ENCODE measurements at regions not wholly inside any gene's neighbourhood (a gene's known extent, or its start where the extent isn't known, plus 50 kb on each side); places are given as distances from the start of the nearest gene placed in this dataset.

DNA sequence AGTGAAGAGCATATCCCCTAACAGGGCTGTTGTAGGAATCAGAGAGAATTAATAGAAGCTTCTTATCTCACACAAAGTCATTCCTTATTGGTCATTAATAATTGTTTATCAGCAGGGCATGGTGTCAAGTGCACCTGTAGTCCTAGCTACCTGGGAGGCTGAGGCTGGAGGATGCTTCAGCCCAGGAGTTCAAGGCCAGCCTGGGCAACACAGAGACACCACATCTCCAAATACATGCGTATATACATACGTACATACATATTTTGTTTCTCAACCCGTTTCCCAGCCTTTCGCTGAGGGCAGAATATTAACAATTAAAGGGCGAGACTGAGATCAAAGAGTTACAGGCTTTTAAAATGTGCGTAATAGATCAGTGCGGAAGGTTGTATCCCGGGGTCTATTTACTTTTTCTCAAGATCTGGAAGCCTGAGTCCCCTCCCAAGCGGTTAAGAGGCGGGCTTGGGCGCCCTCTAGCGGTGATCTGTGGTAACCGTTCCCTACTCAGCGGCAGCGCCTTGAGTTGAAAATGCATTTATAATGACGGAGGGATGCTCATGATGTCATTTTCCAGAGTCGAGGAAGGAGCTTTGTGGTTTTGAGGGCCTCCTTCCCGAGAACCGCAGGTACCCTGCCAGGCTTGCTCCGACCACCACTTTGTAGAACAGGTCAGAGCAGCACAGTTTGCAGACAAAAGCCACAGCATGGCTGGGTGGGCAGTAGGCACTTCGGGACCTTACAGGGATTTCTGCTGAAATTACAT, 169.6 kb upstream of the GPR12 start:
- DNase-seq = peak; percentile 10 to 48 (median 41)
- no peaks in the 10 kb centered on the region for H3K9me3 ChIP-seq (replicated peaks in 1 of 2; ENCODE audit: control insufficient read depth in 1 of 2, insufficient read depth in 1 of 2, low read length in 2 of 2)
- H3K27me3 Mint-ChIP-seq (ENCODE audit: low read depth in 3 of 3) = peaks cover 2 to 13% (median 9%) of the 10 kb centered on the region in 3 donors
- intact Hi-C loops (cut with micrococcal nuclease) = no loop called here
- peak overlapping the region in 1 of 2 donors; percentile 11 for H3K4me3 Mint-ChIP-seq
- H3K27ac ChIP-seq (ENCODE audit: low read depth in 1 of 2, low read length in 2 of 2) = no peak overlapping the region
- no peak overlapping the region for H3K4me2 ChIP-seq (replicated peaks; ENCODE audit: extremely low read depth, low read length, poor library complexity, severe bottlenecking)
- H3K36me3 ChIP-seq (replicated peaks in 1 of 2; ENCODE audit: control insufficient read depth in 1 of 2, insufficient read depth in 2 of 2, low read length in 2 of 2) = no peaks in the 10 kb centered on the region
- no peaks in the 10 kb centered on the region for H3K4me1 ChIP-seq (ENCODE audit: control insufficient read depth in 1 of 2, insufficient read depth in 2 of 2, low read length in 2 of 2)
- TF ChIP-seq, protein P1, sequence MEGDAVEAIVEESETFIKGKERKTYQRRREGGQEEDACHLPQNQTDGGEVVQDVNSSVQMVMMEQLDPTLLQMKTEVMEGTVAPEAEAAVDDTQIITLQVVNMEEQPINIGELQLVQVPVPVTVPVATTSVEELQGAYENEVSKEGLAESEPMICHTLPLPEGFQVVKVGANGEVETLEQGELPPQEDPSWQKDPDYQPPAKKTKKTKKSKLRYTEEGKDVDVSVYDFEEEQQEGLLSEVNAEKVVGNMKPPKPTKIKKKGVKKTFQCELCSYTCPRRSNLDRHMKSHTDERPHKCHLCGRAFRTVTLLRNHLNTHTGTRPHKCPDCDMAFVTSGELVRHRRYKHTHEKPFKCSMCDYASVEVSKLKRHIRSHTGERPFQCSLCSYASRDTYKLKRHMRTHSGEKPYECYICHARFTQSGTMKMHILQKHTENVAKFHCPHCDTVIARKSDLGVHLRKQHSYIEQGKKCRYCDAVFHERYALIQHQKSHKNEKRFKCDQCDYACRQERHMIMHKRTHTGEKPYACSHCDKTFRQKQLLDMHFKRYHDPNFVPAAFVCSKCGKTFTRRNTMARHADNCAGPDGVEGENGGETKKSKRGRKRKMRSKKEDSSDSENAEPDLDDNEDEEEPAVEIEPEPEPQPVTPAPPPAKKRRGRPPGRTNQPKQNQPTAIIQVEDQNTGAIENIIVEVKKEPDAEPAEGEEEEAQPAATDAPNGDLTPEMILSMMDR (IDR thresholded peaks at IDR 0.05) = peak; percentile 99
- no peaks in the 10 kb centered on the region for H3K36me3 Mint-ChIP-seq
- 7% methylated on average over 13 of the region's 21 CpGs for whole genome bisulfite sequencing (ENCODE audit: insufficient coverage)
- no peak overlapping the region for H3K9ac ChIP-seq (ENCODE audit: insufficient read depth, low read length, poor library complexity, severe bottlenecking)
- H3K4me3 ChIP-seq (replicated peaks in 1 of 3; ENCODE audit: low read depth in 2 of 3, low read length in 3 of 3) = no peak overlapping the region
- H3K4me1 Mint-ChIP-seq = no peaks in the 10 kb centered on the region
- no peak overlapping the region for H3K27ac Mint-ChIP-seq
- peak overlapping the region; percentile 17 for H2AFZ ChIP-seq (ENCODE audit: insufficient read depth, low read depth, low read length, poor library complexity, severe bottlenecking)
- H3K79me2 ChIP-seq (ENCODE audit: insufficient read depth, low read length) = no peaks in the 10 kb centered on the region
- H3K9me3 Mint-ChIP-seq = peaks cover 0 to 1% (median 0%) of the 10 kb centered on the region in 7 donors
- H4K20me1 ChIP-seq (ENCODE audit: insufficient read depth, low read length) = no peaks in the 10 kb centered on the region
- no peaks in the 10 kb centered on the region for H3K27me3 ChIP-seq (ENCODE audit: control insufficient read depth in 2 of 2, insufficient read depth in 2 of 2, low read length in 2 of 2)

DNA sequence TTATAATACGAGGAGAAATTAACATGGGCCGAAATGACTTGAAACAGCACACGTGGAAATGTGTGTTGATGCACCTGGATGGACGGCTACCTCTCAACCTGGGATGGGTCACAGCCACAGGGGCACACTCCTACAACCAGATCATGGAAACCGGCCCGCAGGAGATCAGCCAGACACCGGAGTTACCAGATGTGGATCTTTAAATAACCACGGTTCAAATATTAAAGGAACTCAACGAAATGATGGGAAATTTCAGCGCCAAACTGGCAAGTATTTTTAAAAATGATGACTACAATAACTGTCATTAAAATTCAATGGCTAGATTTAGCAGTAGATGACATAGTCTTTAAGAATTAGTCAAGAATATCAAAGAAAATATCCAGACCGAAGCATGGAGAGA, 166.9 kb upstream of the GPR12 start:
- no peak overlapping the region for H3K4me2 ChIP-seq (replicated peaks; ENCODE audit: extremely low read depth, low read length, poor library complexity, severe bottlenecking)
- H3K36me3 ChIP-seq (replicated peaks in 1 of 2; ENCODE audit: control insufficient read depth in 1 of 2, insufficient read depth in 2 of 2, low read length in 2 of 2) = no peaks in the 10 kb centered on the region
- H3K4me1 ChIP-seq (ENCODE audit: control insufficient read depth in 1 of 2, insufficient read depth in 2 of 2, low read length in 2 of 2) = no peaks in the 10 kb centered on the region
- no peaks in the 10 kb centered on the region for H3K79me2 ChIP-seq (ENCODE audit: insufficient read depth, low read length)
- intact Hi-C loops (cut with micrococcal nuclease) = no loop called here
- H3K4me3 Mint-ChIP-seq = no peak overlapping the region
- no peaks in the 10 kb centered on the region for H3K9me3 ChIP-seq (replicated peaks in 1 of 2; ENCODE audit: control insufficient read depth in 1 of 2, insufficient read depth in 1 of 2, low read length in 2 of 2)
- no peaks in the 10 kb centered on the region for H4K20me1 ChIP-seq (ENCODE audit: insufficient read depth, low read length)
- H3K9ac ChIP-seq (ENCODE audit: insufficient read depth, low read length, poor library complexity, severe bottlenecking) = no peak overlapping the region
- peaks cover 3% of the 10 kb centered on the region for H3K4me1 Mint-ChIP-seq
- H3K27me3 ChIP-seq (ENCODE audit: control insufficient read depth in 2 of 2, insufficient read depth in 2 of 2, low read length in 2 of 2) = no peaks in the 10 kb centered on the region
- no peaks in the 10 kb centered on the region for H3K36me3 Mint-ChIP-seq
- no peak overlapping the region for H3K4me3 ChIP-seq (replicated peaks in 1 of 3; ENCODE audit: low read depth in 2 of 3, low read length in 3 of 3)
- 100% methylated on average over 1 of the region's 11 CpGs for WGBS (ENCODE audit: insufficient coverage)
- peaks cover 10 to 15% (median 10%) of the 10 kb centered on the region in 3 donors for H3K27me3 Mint-ChIP-seq (ENCODE audit: low read depth in 3 of 3)
- peaks cover 0 to 2% (median 0%) of the 10 kb centered on the region in 7 donors for H3K9me3 Mint-ChIP-seq
- no peak overlapping the region for H2AFZ ChIP-seq (ENCODE audit: insufficient read depth, low read depth, low read length, poor library complexity, severe bottlenecking)
- no peak for DNase-seq
- no peak overlapping the region for H3K27ac ChIP-seq (ENCODE audit: low read depth in 1 of 2, low read length in 2 of 2)
- H3K27ac Mint-ChIP-seq = no peak overlapping the region
- TF ChIP-seq, protein P1 (IDR thresholded peaks at IDR 0.05) = no peak

Data from CD14-positive monocyte (primary cell).